SK-N-SH treated with all-trans-retinoic acid at 6 μM for 48 hours (cell line): ENCODE measurements at regions not wholly inside any gene's neighbourhood (a gene's known extent, or its start where the extent isn't known, plus 50 kb on each side); places are given as distances from the start of the nearest gene placed in this dataset.
"Not testable (repeated sequence)": the region's sequence is repeated elsewhere in the genome, so short reads cannot be mapped to it uniquely, and the experiment has no call there.

Source experiments
- ATAC-seq: fragments of 200-7000 bp; cut with Tn5 transposase; 3 replicates; pipeline ENCODE4 v1.9.1; 2020; ENCODE audit warnings: mild to moderate bottlenecking, moderate library complexity
- ARNTL ChIP-seq: fragments of 450-650 bp; formaldehyde crosslinking; IDR thresholded peaks from 2 replicates; pipeline ENCODE4 v1.5.0; 2020; ENCODE audit warnings: low read depth, mild to moderate bottlenecking, moderate library complexity, borderline replicate concordance
- BACH2 ChIP-seq: fragments of 250-450 bp; sonication (Bioruptor Pico); IDR thresholded peaks from 2 replicates; pipeline ENCODE4 v1.9.0; 2021; ENCODE audit warnings: mild to moderate bottlenecking, borderline replicate concordance
- ESRRG ChIP-seq: fragments of 250-450 bp; sonication (Bioruptor Pico); IDR thresholded peaks from 2 replicates; pipeline ENCODE4 v1.6.1; 2021; ENCODE audit warnings: mild to moderate bottlenecking
- GLIS3 ChIP-seq: fragments of 250-450 bp; sonication (Bioruptor Pico); IDR thresholded peaks from 2 replicates; pipeline ENCODE4 v1.5.0; 2020; ENCODE audit warnings: mild to moderate bottlenecking, moderate library complexity
- ISL1 ChIP-seq: fragments of 250-450 bp; sonication (Bioruptor Pico); IDR thresholded peaks from 2 replicates; pipeline ENCODE4 v2.1.2; 2022; ENCODE audit warnings: mild to moderate bottlenecking, moderate library complexity
- OSR1 ChIP-seq: fragments of 250-450 bp; sonication (Bioruptor Pico); IDR thresholded peaks from 2 replicates; pipeline ENCODE4 v1.8.0; 2022; ENCODE audit warnings: moderate library complexity, mild to moderate bottlenecking, inconsistent platforms
- PPARA ChIP-seq: fragments of 250-450 bp; sonication (Bioruptor Pico); IDR thresholded peaks from 2 replicates; pipeline ENCODE4 v1.5.0; 2020; ENCODE audit warnings: mild to moderate bottlenecking, borderline replicate concordance
- TCF4 ChIP-seq: fragments of 250-450 bp; sonication (Bioruptor Pico); IDR thresholded peaks from 2 replicates; pipeline ENCODE4 v1.8.0; 2021; ENCODE audit warnings: mild to moderate bottlenecking, moderate library complexity, borderline replicate concordance
- TOX ChIP-seq: fragments of 250-450 bp; sonication (Bioruptor Pico); IDR thresholded peaks from 2 replicates; pipeline ENCODE4 v1.8.0; 2021; ENCODE audit warnings: mild to moderate bottlenecking, moderate library complexity, borderline replicate concordance
- ZC3H10 ChIP-seq: fragments of 250-450 bp; sonication (Bioruptor Pico); IDR thresholded peaks from 2 replicates; pipeline ENCODE4 v1.5.1; 2021; ENCODE audit warnings: mild to moderate bottlenecking, moderate library complexity
- ZFP30 ChIP-seq: fragments of 450-650 bp; formaldehyde crosslinking; IDR thresholded peaks from 2 replicates; pipeline ENCODE4 v1.5.0; 2022; ENCODE audit warnings: mild to moderate bottlenecking, moderate library complexity
- ZNF70 ChIP-seq: fragments of 450-650 bp; formaldehyde crosslinking; IDR thresholded peaks from 2 replicates; pipeline ENCODE4 v1.5.0; 2020; ENCODE audit warnings: mild to moderate bottlenecking, moderate library complexity
- TF ChIP-seq, protein P1 (sequence below): fragments of 250-450 bp; sonication (Bioruptor Pico); IDR thresholded peaks from 2 replicates; pipeline ENCODE4 v1.8.0; 2021; ENCODE audit warnings: low read depth, mild to moderate bottlenecking, moderate library complexity, borderline replicate concordance
- TF ChIP-seq, protein P2 (sequence below): fragments of 250-450 bp; sonication (Bioruptor Pico); IDR thresholded peaks from 2 replicates; pipeline ENCODE4 v1.5.0; 2020; ENCODE audit warnings: mild to moderate bottlenecking, moderate library complexity
- TF ChIP-seq, protein P3 (sequence below): fragments of 250-450 bp; sonication (Bioruptor Pico); IDR thresholded peaks from 2 replicates; pipeline ENCODE4 v1.5.1; 2021; ENCODE audit warnings: mild to moderate bottlenecking, moderate library complexity
- TF ChIP-seq, protein P4 (sequence below): fragments of 250-450 bp; sonication (Bioruptor Pico); IDR thresholded peaks from 2 replicates; pipeline ENCODE4 v1.5.1; 2020; ENCODE audit warnings: low read depth, mild to moderate bottlenecking, moderate library complexity
- TF ChIP-seq, protein P5 (sequence below): fragments of 250-450 bp; sonication (Bioruptor Pico); IDR thresholded peaks from 2 replicates; pipeline ENCODE4 v1.8.0; 2020; ENCODE audit warnings: mild to moderate bottlenecking, moderate library complexity, borderline replicate concordance

DNA sequence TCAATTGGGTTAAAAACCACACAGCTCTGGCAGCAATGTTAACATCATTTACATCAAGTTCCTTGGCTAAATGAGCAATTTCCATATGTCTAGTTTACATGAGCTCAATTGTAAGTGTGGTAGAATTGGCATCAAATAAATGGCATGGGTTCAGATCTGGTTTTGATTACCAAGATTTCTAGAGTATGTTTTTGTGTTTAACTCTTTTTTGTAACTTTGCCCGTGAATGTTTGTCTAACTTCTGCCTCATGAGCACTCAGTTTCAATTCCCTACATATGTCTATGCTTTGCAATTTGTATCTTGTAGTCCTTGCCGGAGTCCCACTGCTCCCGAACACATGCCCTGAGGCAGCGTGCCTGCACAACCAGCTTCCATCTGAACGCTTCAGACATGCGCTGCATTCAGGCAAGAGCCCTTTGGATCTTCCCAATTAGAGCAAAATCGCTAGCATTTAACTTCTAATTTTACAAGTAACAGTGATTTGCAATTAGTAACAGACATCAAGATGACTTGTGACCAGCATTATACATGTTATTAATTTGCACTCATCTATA lies 644.4 kb downstream of the TRIML1 start:
- no peak for ATAC-seq
- TF ChIP-seq ESRRG (no peak), ZFP30 (no peak), ZC3H10 (CRISPR knock-in tag) (no peak), TOX (no peak), GLIS3 (CRISPR knock-in tag) (no peak), TCF4 (no peak), ISL1 (no peak)
- TF ChIP-seq, protein P1, sequence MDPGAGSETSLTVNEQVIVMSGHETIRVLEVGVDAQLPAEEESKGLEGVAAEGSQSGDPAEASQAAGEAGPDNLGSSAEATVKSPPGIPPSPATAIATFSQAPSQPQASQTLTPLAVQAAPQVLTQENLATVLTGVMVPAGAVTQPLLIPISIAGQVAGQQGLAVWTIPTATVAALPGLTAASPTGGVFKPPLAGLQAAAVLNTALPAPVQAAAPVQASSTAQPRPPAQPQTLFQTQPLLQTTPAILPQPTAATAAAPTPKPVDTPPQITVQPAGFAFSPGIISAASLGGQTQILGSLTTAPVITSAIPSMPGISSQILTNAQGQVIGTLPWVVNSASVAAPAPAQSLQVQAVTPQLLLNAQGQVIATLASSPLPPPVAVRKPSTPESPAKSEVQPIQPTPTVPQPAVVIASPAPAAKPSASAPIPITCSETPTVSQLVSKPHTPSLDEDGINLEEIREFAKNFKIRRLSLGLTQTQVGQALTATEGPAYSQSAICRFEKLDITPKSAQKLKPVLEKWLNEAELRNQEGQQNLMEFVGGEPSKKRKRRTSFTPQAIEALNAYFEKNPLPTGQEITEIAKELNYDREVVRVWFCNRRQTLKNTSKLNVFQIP, result no peak
- TF ChIP-seq, protein P2, sequence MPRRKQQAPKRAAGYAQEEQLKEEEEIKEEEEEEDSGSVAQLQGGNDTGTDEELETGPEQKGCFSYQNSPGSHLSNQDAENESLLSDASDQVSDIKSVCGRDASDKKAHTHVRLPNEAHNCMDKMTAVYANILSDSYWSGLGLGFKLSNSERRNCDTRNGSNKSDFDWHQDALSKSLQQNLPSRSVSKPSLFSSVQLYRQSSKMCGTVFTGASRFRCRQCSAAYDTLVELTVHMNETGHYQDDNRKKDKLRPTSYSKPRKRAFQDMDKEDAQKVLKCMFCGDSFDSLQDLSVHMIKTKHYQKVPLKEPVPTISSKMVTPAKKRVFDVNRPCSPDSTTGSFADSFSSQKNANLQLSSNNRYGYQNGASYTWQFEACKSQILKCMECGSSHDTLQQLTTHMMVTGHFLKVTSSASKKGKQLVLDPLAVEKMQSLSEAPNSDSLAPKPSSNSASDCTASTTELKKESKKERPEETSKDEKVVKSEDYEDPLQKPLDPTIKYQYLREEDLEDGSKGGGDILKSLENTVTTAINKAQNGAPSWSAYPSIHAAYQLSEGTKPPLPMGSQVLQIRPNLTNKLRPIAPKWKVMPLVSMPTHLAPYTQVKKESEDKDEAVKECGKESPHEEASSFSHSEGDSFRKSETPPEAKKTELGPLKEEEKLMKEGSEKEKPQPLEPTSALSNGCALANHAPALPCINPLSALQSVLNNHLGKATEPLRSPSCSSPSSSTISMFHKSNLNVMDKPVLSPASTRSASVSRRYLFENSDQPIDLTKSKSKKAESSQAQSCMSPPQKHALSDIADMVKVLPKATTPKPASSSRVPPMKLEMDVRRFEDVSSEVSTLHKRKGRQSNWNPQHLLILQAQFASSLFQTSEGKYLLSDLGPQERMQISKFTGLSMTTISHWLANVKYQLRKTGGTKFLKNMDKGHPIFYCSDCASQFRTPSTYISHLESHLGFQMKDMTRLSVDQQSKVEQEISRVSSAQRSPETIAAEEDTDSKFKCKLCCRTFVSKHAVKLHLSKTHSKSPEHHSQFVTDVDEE, result no peak
- TF ChIP-seq, protein P3, sequence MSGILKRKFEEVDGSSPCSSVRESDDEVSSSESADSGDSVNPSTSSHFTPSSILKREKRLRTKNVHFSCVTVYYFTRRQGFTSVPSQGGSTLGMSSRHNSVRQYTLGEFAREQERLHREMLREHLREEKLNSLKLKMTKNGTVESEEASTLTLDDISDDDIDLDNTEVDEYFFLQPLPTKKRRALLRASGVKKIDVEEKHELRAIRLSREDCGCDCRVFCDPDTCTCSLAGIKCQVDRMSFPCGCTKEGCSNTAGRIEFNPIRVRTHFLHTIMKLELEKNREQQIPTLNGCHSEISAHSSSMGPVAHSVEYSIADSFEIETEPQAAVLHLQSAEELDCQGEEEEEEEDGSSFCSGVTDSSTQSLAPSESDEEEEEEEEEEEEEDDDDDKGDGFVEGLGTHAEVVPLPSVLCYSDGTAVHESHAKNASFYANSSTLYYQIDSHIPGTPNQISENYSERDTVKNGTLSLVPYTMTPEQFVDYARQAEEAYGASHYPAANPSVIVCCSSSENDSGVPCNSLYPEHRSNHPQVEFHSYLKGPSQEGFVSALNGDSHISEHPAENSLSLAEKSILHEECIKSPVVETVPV, result no peak
- TF ChIP-seq, all 23 proteins: peak for 0

DNA sequence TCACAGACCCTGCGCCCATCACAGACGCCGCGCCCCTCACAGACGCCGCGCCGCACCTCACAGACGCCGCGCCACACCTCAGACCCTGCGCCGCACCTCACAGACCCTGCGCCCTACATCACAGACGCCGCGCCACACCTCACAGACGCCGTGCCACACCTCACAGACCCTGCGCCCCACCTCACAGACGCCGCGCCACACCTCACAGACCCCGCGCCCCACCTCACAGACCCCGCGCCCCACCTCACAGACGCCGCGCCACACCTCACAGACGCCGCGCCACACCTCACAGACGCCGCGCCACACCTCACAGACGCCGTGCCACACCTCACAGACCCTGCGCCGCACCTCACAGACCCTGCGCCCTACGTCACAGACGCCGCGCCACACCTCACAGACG lies 657.4 kb downstream of the TRIML1 start:
- ATAC-seq, result not testable (repeated sequence)

DNA sequence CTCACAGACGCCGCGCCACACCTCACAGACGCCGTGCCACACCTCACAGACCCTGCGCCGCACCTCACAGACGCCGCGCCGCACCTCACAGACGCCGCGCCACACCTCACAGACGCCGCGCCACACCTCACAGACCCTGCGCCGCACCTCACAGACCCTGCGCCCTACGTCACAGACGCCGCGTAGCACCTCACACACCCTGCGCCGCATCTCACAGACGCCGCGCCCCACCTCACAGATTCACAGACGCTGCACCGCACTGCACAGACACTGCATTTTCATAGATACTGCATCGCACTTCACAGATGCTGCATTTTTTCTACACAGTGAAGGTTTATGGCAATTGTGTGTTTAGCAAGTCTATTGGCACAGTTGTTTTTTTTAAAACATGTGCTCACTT lies 657.8 kb downstream of the TRIML1 start:
- ATAC-seq, result not testable (repeated sequence)

DNA sequence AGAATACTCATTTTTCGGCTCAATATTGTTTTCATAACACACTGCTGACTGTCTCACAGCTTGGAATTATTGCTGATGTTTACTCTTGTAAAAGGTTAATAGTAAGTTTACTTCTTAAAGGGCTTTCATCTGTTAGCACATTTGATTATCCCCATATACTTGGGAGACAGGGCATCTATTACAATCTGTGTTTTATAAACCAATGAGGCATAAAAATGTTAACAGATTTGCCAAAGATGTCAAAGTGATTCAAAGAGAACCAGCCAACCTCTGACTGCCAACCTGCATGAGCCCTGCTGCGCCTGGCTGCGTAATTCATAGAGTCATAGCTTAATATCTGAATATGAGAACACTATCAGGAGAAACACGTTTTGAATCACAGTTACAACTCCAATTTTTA lies 665.6 kb downstream of the TRIML1 start:
- no peak for ATAC-seq
- no peak for TF ChIP-seq PPARA (CRISPR knock-in tag)
- no peak for TF ChIP-seq ZNF70 (CRISPR knock-in tag)
- TF ChIP-seq ESRRG, result no peak
- no peak for TF ChIP-seq ISL1
- TF ChIP-seq, protein P4, sequence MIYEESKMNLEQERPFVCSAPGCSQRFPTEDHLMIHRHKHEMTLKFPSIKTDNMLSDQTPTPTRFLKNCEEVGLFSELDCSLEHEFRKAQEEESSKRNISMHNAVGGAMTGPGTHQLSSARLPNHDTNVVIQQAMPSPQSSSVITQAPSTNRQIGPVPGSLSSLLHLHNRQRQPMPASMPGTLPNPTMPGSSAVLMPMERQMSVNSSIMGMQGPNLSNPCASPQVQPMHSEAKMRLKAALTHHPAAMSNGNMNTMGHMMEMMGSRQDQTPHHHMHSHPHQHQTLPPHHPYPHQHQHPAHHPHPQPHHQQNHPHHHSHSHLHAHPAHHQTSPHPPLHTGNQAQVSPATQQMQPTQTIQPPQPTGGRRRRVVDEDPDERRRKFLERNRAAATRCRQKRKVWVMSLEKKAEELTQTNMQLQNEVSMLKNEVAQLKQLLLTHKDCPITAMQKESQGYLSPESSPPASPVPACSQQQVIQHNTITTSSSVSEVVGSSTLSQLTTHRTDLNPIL, result no peak
- no peak for TF ChIP-seq ARNTL (CRISPR knock-in tag)
- TF ChIP-seq, protein P3, result no peak
- TF ChIP-seq, protein P5, sequence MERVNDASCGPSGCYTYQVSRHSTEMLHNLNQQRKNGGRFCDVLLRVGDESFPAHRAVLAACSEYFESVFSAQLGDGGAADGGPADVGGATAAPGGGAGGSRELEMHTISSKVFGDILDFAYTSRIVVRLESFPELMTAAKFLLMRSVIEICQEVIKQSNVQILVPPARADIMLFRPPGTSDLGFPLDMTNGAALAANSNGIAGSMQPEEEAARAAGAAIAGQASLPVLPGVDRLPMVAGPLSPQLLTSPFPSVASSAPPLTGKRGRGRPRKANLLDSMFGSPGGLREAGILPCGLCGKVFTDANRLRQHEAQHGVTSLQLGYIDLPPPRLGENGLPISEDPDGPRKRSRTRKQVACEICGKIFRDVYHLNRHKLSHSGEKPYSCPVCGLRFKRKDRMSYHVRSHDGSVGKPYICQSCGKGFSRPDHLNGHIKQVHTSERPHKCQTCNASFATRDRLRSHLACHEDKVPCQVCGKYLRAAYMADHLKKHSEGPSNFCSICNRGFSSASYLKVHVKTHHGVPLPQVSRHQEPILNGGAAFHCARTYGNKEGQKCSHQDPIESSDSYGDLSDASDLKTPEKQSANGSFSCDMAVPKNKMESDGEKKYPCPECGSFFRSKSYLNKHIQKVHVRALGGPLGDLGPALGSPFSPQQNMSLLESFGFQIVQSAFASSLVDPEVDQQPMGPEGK (CRISPR knock-in tag), result no peak
- TF ChIP-seq TOX, result no peak
- TF ChIP-seq OSR1 (CRISPR knock-in tag), result no peak
- TF ChIP-seq BACH2 (CRISPR knock-in tag), result no peak
